ENCODE measurements at regions not wholly inside any gene's neighbourhood (a gene's known extent, or its start where the extent isn't known, plus 50 kb on each side); places are given as distances from the start of the nearest gene placed in this dataset.
"Not testable (repeated sequence)": the region's sequence is repeated elsewhere in the genome, so short reads cannot be mapped to it uniquely, and the experiment has no call there.

GRCh38 chr3:153631102-153631501 lies 469.1 kb downstream of the RAP2B start:
- H3K9me3 Mint-ChIP-seq, result no peaks in the 10 kb centered on the region
- no peaks in the 10 kb centered on the region for H3K36me3 Mint-ChIP-seq (ENCODE audit: low read depth)
- H3K27me3 Mint-ChIP-seq (ENCODE audit: low read depth), result no peaks in the 10 kb centered on the region
- DNase-seq, result no peak
- no peak overlapping the region for H3K27ac Mint-ChIP-seq
- intact Hi-C loops (cut with micrococcal nuclease), result no loop called here
- CTCF ChIA-PET, result no interaction called here
- no peak overlapping the region for H3K4me3 Mint-ChIP-seq
- peaks cover 77% of the 10 kb centered on the region for H3K4me1 Mint-ChIP-seq (ENCODE audit: low read depth)

DNA sequence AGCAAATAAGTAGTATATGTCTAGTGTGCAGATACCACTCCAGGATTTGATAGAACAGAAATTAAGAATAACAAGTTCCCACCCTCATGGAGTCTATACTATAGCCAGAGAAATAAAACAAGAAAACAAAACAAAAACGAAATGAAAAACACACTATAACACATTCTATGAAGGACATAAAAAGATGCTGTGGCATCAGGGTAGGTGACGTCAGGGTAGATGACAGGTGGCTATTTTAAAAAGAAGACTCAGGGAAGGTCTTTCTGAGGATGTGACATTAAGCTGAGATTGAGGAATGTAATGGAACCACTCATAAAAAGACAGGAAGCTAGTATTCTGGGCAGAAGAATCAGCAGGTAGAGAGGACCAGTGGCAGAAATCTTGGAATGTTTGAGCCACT lies 469.6 kb downstream of the RAP2B start:
- Mint-ChIP-seq H3K4me3 (no peak overlapping the region), H3K27me3 (ENCODE audit: low read depth) (no peaks in the 10 kb centered on the region), H3K27ac (no peak overlapping the region), H3K9me3 (no peaks in the 10 kb centered on the region), H3K4me1 (ENCODE audit: low read depth) (peaks cover 72% of the 10 kb centered on the region), H3K36me3 (ENCODE audit: low read depth) (no peaks in the 10 kb centered on the region)
- no peak for DNase-seq
- intact Hi-C loops (cut with micrococcal nuclease), result no loop called here
- CTCF ChIA-PET, result no interaction called here

GRCh38 chr3:153633407-153633806 lies 471.4 kb downstream of the RAP2B start:
- Mint-ChIP-seq H3K4me3 (no peak overlapping the region), H3K27me3 (ENCODE audit: low read depth) (no peaks in the 10 kb centered on the region), H3K4me1 (ENCODE audit: low read depth) (peaks cover 60% of the 10 kb centered on the region), H3K9me3 (no peaks in the 10 kb centered on the region), H3K27ac (no peak overlapping the region), H3K36me3 (ENCODE audit: low read depth) (no peaks in the 10 kb centered on the region)
- CTCF ChIA-PET, result no interaction called here
- DNase-seq, result peak; percentile 20
- intact Hi-C loops (cut with micrococcal nuclease), result no loop called here

DNA sequence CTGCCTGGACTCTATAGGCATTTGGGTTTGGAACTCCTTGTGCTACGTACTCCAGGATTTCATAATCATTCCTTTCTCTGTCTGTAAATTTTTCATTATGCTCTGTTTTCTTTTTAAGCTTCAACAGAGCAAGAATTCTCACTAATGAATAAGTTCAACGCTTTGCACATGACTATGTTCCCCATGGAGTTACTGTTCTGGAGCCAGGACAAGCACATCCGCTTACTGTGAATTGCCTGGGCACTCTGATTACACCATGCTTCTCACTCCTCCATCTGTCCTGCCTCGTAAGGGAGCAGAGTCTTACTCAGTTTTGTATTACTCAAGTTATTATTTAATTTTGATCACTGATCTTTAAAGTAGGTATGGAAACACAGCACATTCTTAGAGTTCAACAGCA lies 472.7 kb downstream of the RAP2B start:
- no peaks in the 10 kb centered on the region for H3K36me3 Mint-ChIP-seq (ENCODE audit: low read depth)
- intact Hi-C loops (cut with micrococcal nuclease), result no loop called here
- H3K27me3 Mint-ChIP-seq (ENCODE audit: low read depth), result no peaks in the 10 kb centered on the region
- DNase-seq, result no peak
- CTCF ChIA-PET, result no interaction called here
- H3K4me1 Mint-ChIP-seq (ENCODE audit: low read depth), result peaks cover 48% of the 10 kb centered on the region
- H3K9me3 Mint-ChIP-seq, result no peaks in the 10 kb centered on the region
- no peak overlapping the region for H3K4me3 Mint-ChIP-seq
- no peak overlapping the region for H3K27ac Mint-ChIP-seq

DNA sequence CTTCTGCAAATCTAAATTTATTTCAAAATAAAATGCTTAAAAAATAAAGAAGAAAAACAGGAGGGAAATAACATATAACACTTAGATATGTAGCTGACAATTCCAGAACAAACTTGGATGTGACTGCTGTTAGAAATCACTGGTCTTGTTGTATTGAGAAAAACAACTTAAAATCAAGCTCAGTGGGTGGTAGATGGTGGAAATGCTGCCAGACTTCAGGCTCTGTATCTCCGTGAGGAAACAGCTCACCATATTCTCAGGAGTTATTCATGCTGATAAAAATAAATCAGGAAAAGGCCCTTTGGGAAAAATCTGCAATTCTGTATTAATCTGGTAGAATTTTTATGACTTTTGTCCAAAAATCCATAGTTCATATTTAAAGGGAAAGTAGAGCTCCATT lies 477.6 kb downstream of the RAP2B start:
- Mint-ChIP-seq H3K27me3 (ENCODE audit: low read depth) (no peaks in the 10 kb centered on the region), H3K27ac (no peak overlapping the region), H3K36me3 (ENCODE audit: low read depth) (no peaks in the 10 kb centered on the region), H3K9me3 (peaks cover 2% of the 10 kb centered on the region), H3K4me1 (ENCODE audit: low read depth) (peaks cover 50% of the 10 kb centered on the region), H3K4me3 (no peak overlapping the region)
- CTCF ChIA-PET, result interaction anchor here (1.9 kb wide), 1 partner anchor 13 kb away, joined by 5 read pairs; no protein-coding TSS in a partner anchor
- intact Hi-C loops (cut with micrococcal nuclease), result no loop called here
- DNase-seq, result no peak

GRCh38 chr3:153640689-153641665 lies 479.0 kb downstream of the RAP2B start:
- peaks cover 41% of the 10 kb centered on the region for H3K4me1 Mint-ChIP-seq (ENCODE audit: low read depth)
- no peak overlapping the region for H3K4me3 Mint-ChIP-seq
- CTCF ChIA-PET, result interaction anchor here (1.9 kb wide), 1 partner anchor 15 kb away, joined by 5 read pairs; no protein-coding TSS in a partner anchor
- intact Hi-C loops (cut with micrococcal nuclease), result no loop called here
- no peak for DNase-seq
- H3K27me3 Mint-ChIP-seq (ENCODE audit: low read depth), result no peaks in the 10 kb centered on the region
- no peaks in the 10 kb centered on the region for H3K36me3 Mint-ChIP-seq (ENCODE audit: low read depth)
- peaks cover 3% of the 10 kb centered on the region for H3K9me3 Mint-ChIP-seq
- no peak overlapping the region for H3K27ac Mint-ChIP-seq

DNA sequence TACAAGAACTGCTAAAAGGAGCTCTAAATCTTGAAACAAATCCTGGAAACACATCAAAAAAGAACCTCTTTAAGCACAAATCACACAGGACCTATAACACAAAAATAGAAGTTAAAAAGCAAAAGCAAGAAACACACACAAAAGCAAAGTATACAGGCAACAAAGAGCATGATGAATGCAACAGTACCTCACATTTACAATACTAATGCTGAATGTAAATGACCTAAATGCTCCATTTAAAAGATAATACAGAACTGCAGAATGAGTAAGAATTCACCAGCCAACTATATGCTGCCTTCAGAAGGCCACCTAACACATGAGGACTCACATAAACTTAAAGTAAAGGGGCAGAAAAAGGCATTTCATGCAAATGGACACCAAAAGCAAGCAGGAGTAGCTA lies 478.6 kb upstream of the ARHGEF26 start:
- H3K27ac Mint-ChIP-seq; DNase-seq; CTCF ChIA-PET; H3K27me3 Mint-ChIP-seq (ENCODE audit: low read depth); H3K9me3 Mint-ChIP-seq; H3K4me3 Mint-ChIP-seq; H3K36me3 Mint-ChIP-seq (ENCODE audit: low read depth): not testable (repeated sequence)
- intact Hi-C loops (cut with micrococcal nuclease), result loop anchor here (2.0 kb wide), 1 partner anchor 32 kb away; no protein-coding TSS in a partner anchor
- peaks cover 41% of the 10 kb centered on the region for H3K4me1 Mint-ChIP-seq (ENCODE audit: low read depth)

DNA sequence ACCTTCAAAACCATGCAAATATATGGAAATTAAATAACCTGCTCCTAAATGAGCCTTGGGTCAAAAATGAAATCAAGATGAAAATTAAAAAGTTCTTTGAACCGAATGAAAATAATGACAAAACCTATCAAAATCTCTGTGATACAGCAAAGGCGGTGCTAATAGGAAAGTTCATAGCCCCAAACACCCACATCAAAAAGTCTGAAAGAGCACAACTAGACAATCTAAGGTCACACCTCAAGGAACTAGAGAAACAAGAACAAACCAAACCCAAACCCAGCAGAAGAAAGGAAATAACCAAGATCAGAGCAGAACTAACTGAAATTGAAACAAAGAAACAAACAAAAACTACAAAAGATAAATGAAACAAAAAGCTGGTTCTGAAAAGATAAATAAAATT lies 477.7 kb upstream of the ARHGEF26 start:
- H3K36me3 Mint-ChIP-seq (ENCODE audit: low read depth); H3K27ac Mint-ChIP-seq; H3K4me3 Mint-ChIP-seq; CTCF ChIA-PET; H3K9me3 Mint-ChIP-seq; DNase-seq; H3K27me3 Mint-ChIP-seq (ENCODE audit: low read depth): not testable (repeated sequence)
- intact Hi-C loops (cut with micrococcal nuclease), result loop anchor here (1.0 to 2.0 kb wide), 2 partner anchors 19 to 31 kb away; no protein-coding TSS in a partner anchor
- H3K4me1 Mint-ChIP-seq (ENCODE audit: low read depth), result peaks cover 41% of the 10 kb centered on the region

DNA sequence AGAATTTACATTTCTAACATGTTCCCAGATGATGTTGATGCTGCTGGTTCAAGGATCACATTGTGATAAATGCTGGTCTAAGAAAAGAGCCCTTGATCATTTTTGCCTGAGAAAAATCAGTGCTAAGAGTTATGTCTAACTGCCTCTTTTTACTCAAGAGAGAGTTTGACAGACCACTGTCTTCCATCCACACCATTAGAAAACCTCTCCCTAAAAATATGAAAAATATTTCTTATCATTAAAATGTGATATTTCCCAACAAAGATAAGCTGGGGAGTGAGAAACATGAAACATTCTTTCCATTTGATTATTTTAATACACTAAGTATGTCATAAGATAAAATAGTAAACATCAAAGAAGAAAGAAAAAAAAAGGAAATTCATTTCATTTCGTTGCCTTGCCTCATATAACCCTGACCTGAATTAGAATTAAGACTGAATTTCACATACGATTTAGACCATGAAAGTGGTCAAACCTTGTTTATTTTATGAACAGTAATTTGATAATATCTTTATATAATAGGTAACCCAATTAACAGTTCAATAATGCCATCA lies 471.8 kb upstream of the ARHGEF26 start:
- Mint-ChIP-seq H3K27me3 (ENCODE audit: low read depth) (no peaks in the 10 kb centered on the region), H3K4me3 (no peak overlapping the region), H3K9me3 (peaks cover 1% of the 10 kb centered on the region), H3K27ac (no peak overlapping the region), H3K36me3 (ENCODE audit: low read depth) (no peaks in the 10 kb centered on the region), H3K4me1 (ENCODE audit: low read depth) (no peaks in the 10 kb centered on the region)
- CTCF ChIA-PET, result no interaction called here
- no peak for DNase-seq
- intact Hi-C loops (cut with micrococcal nuclease), result no loop called here

DNA sequence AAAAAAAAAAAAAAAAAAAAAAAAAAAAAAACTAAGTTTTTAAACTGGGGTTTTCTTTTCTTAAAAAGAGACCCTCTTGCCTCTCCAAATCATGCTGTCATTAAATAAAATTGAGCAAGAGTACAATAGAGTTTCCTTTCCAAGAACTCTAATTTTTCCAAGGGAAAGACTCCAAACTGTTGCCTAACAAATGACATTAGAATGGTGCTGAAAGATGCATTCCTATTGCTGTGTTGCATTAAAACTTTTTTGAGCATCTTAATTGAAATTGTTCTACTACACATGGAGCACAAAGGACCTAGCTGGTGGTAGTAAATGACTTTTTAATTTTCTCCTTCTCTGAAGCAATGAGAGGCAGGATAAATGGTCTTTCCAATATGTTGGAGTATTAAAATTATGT lies 469.1 kb upstream of the ARHGEF26 start:
- Mint-ChIP-seq H3K36me3 (ENCODE audit: low read depth) (peaks cover 1% of the 10 kb centered on the region), H3K27me3 (ENCODE audit: low read depth) (no peaks in the 10 kb centered on the region), H3K4me1 (ENCODE audit: low read depth) (no peaks in the 10 kb centered on the region), H3K4me3 (no peak overlapping the region), H3K27ac (no peak overlapping the region), H3K9me3 (peaks cover 2% of the 10 kb centered on the region)
- CTCF ChIA-PET, result no interaction called here
- intact Hi-C loops (cut with micrococcal nuclease), result no loop called here
- DNase-seq, result no peak

DNA sequence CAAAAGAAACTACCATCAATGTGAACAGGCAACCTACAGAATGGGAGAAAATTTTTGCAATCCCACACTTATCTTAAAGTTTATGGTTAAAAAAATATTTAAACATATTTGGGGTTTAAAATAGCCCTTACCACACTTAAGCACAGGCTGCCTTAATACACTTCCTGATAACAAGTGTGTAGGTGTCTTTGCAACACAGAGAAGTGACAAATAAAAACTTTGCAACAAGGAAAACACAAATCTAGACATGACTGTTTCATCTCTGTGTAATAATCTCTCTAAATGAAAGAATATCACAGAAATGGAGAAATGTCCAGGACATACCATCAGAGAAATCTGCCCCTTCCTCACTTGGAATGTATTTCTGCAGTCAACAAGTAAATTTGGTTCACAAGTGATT lies 464.1 kb upstream of the ARHGEF26 start:
- CTCF ChIA-PET, result interaction anchor here (0.5 kb wide), 1 partner anchor 115 kb away, joined by 3 read pairs; no protein-coding TSS in a partner anchor
- Mint-ChIP-seq H3K9me3 (peaks cover 9% of the 10 kb centered on the region), H3K4me1 (ENCODE audit: low read depth) (no peaks in the 10 kb centered on the region), H3K36me3 (ENCODE audit: low read depth) (peaks cover 1% of the 10 kb centered on the region), H3K27ac (no peak overlapping the region), H3K4me3 (no peak overlapping the region), H3K27me3 (ENCODE audit: low read depth) (no peaks in the 10 kb centered on the region)
- no peak for DNase-seq
- intact Hi-C loops (cut with micrococcal nuclease), result no loop called here

- DNase-seq, result no peak
- H3K9me3 Mint-ChIP-seq, result peaks cover 9% of the 10 kb centered on the region
- H3K4me3 Mint-ChIP-seq, result no peak overlapping the region
- no peaks in the 10 kb centered on the region for H3K4me1 Mint-ChIP-seq (ENCODE audit: low read depth)
- peaks cover 1% of the 10 kb centered on the region for H3K36me3 Mint-ChIP-seq (ENCODE audit: low read depth)
- intact Hi-C loops (cut with micrococcal nuclease), result no loop called here
- no peaks in the 10 kb centered on the region for H3K27me3 Mint-ChIP-seq (ENCODE audit: low read depth)
- CTCF ChIA-PET, result interaction anchor here (0.5 kb wide), 1 partner anchor 115 kb away, joined by 3 read pairs; no protein-coding TSS in a partner anchor
- no peak overlapping the region for H3K27ac Mint-ChIP-seq
Observed at GRCh38 chr3:153657461-153657860, 463.7 kb upstream of the ARHGEF26 start.

- no peak overlapping the region for H3K27ac Mint-ChIP-seq
- no peaks in the 10 kb centered on the region for H3K4me1 Mint-ChIP-seq (ENCODE audit: low read depth)
- H3K4me3 Mint-ChIP-seq, result no peak overlapping the region
- intact Hi-C loops (cut with micrococcal nuclease), result no loop called here
- DNase-seq, result no peak
- peaks cover 1% of the 10 kb centered on the region for H3K36me3 Mint-ChIP-seq (ENCODE audit: low read depth)
- H3K9me3 Mint-ChIP-seq, result peaks cover 9% of the 10 kb centered on the region
- CTCF ChIA-PET, result interaction anchor here (0.5 to 0.6 kb wide), 2 partner anchors 10 to 497 kb away, joined by 3 to 4 read pairs; no protein-coding TSS in a partner anchor
- H3K27me3 Mint-ChIP-seq (ENCODE audit: low read depth), result no peaks in the 10 kb centered on the region
Observed at GRCh38 chr3:153658136-153658535, 463.1 kb upstream of the ARHGEF26 start.
